ENCODE measurements at regions not wholly inside any gene's neighbourhood (a gene's known extent, or its start where the extent isn't known, plus 50 kb on each side); places are given as distances from the start of the nearest gene placed in this dataset.

GRCh38 chr5:2487152-2487763 is 264.2 kb downstream of the IRX2 start:
- DNase-seq (ENCODE audit: insufficient read length, low spot score) (no peak), FAIRE-seq (no peak)
- TF ChIP-seq CTCF (IDR thresholded peaks at IDR 0.05; ENCODE audit: insufficient read depth, missing control alignments) = no peak

- TF ChIP-seq CTCF (IDR thresholded peaks at IDR 0.05; ENCODE audit: insufficient read depth, missing control alignments) = no peak
- DNase-seq (ENCODE audit: insufficient read length, low spot score) (no peak), FAIRE-seq (no peak)
Measured at GRCh38 chr5:2486373-2486772, 265.1 kb downstream of the IRX2 start.

GRCh38 chr5:2482778-2483177 is 268.7 kb downstream of the IRX2 start:
- DNase-seq (ENCODE audit: insufficient read length, low spot score) (no peak), FAIRE-seq (no peak)
- TF ChIP-seq CTCF (IDR thresholded peaks at IDR 0.05; ENCODE audit: insufficient read depth, missing control alignments) = no peak

GRCh38 chr5:2480871-2481270 is 270.6 kb downstream of the IRX2 start:
- TF ChIP-seq CTCF (IDR thresholded peaks at IDR 0.05; ENCODE audit: insufficient read depth, missing control alignments) = no peak
- no peak for DNase-seq (ENCODE audit: insufficient read length, low spot score)
- FAIRE-seq = no peak

GRCh38 chr5:2475902-2476301 is 275.6 kb downstream of the IRX2 start:
- DNase-seq (ENCODE audit: insufficient read length, low spot score) = no peak
- no peak for FAIRE-seq
- TF ChIP-seq CTCF (IDR thresholded peaks at IDR 0.05; ENCODE audit: insufficient read depth, missing control alignments) = no peak

- no peak for FAIRE-seq
- TF ChIP-seq CTCF (IDR thresholded peaks at IDR 0.05; ENCODE audit: insufficient read depth, missing control alignments) = no peak
- DNase-seq (ENCODE audit: insufficient read length, low spot score) = no peak
Measured at GRCh38 chr5:2472670-2473069, 278.8 kb downstream of the IRX2 start.

GRCh38 chr5:2471152-2471879 is 280.2 kb downstream of the IRX2 start:
- TF ChIP-seq CTCF (IDR thresholded peaks at IDR 0.05; ENCODE audit: insufficient read depth, missing control alignments) = no peak
- no peak for DNase-seq (ENCODE audit: insufficient read length, low spot score)
- FAIRE-seq = no peak

All from D721Med (cell line).